Activated CD4-positive, alpha-beta T cell treated with anti-CD3 and anti-CD28 coated beads, Interleukin-2, amount 50 U/mL, for 24 hours (primary cell): ENCODE measurements at regions not wholly inside any gene's neighbourhood (a gene's known extent, or its start where the extent isn't known, plus 50 kb on each side); places are given as distances from the start of the nearest gene placed in this dataset.
"Not testable (repeated sequence)": the region's sequence is repeated elsewhere in the genome, so short reads cannot be mapped to it uniquely, and the experiment has no call there.

ENCODE experiments used
- DNase-seq, 2 donors: peaks; one replicate each; pipeline ENCODE4 v3.0.0-alpha.2; 2020; ENCODE audit warnings: low read depth in 1 of 2, low spot score in 1 of 2

DNA sequence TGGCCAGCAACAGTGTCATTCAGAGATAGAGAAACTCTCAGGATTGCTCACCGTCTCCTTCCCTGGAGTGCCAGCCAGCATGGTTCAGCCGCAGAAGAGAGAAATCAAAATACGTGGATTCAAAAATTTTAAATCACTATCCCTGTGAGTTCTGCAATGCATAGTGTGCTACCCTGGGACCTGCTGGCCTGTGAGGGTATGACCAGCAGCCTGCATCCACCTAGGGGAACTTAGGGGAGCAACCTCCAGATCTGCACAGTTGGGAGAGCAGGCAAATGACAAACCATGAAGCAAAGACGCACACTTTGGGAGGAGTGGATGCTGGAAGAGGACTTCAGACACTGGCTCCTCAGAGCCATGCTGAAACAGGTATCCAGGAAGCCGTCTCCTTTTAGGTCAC is 639.3 kb downstream of the TNS3 start:
- DNase-seq: no peak

DNA sequence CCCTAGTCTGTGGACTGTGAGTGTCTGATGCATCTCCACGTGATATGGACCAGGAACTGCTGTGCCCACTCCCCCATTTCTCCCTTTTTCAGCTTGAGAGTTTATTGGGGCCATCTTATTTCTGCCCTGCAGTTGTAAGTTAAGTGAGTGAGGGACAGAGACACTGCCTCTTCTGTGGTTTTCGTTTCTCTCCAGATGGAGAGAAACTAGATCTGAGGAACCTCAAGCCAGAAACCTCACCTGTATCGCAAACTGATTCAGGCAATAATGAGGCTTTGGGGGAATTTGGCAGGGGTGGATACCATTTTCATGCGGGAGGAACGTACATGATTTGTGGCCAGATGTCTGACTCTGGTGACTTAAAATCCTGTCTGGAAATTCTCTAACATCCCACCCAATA is 641.7 kb downstream of the TNS3 start:
- no peak for DNase-seq

DNA sequence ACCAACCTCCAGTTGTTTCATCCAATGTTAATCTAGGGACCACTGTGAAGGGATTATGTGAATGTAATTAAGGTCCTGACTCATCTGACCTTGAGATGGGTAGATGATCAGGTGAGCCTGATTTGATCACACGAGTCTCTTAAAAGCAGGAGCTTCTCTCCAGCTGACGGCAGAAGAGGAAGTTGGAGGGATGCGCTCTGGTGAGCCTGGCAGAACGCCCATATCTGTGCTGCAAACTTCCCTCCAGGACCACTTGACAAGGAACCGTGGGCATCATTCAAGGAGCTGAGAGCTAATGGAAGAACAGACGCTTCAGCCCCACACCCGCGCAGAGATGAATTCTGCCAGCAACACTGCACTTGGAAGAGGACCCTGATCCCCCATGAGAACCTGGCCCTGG is 642.4 kb downstream of the TNS3 start:
- DNase-seq: no peak

DNA sequence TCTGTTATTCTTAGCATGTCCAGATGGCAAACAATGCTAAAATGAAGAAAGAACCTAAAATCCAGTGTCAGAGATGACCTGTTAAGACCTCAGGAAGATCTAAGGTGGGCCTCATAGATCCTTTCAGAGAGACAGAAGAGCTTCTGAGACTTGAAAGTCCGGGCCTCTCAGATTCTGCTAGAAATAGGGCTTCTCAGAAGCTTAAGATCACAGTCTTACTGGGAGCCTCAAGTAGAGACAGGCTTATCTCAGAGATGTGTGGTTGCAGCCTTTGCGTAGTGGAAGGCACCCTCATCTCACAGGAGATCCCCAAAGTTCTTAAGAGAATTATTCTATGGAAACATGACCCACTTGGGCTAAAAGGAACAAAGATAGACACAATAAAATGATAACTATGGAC is 642.8 kb downstream of the TNS3 start:
- DNase-seq: no peak

DNA sequence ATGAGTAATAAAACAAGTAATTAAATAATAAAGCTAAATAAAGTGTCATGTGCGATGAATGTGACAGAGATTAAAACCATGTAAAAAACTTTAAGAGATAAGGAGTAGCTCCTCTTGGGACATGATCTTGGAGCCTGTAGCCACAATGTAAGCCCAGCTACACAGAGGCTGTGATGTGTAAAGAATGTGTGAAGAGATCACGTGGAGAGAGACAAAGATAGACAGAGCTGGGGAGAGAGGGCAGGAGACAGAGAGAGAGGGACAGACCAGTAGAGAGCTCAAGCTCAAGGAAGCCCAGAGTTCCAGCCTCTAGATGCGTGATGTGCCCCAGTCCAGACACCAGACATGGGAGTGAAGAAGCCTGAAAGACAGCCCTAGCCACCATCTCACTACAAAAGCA is 644.1 kb downstream of the TNS3 start:
- no peak for DNase-seq

DNA sequence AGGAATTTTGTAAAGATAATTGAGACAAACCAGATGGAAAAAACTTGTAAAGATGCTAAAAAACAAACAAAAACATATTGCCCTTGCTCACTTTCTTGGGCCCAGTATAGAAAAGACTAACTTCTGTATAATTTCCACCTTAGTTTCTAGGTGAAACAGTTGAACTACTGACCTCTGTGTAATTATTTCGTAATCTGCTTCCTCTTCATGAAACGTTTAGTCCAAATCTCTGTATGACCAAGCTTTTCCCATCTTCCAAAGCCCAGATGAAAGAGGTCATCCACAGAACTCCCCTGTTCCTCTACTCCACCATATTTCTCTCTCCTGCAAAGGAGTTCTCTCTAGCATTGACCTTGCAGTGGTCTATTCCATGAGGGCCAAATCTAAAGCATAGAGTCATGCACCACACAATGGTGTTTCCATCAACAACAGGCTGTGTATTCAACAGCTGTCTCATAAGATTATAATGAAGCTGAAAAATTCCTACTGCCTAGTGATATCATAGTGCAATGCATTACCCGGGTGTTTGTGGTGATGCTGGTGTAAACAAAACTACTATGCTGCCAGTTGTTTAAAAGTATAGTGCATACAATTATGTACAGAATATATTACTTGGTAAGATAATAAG is 647.6 kb downstream of the TNS3 start:
- DNase-seq: no peak

DNA sequence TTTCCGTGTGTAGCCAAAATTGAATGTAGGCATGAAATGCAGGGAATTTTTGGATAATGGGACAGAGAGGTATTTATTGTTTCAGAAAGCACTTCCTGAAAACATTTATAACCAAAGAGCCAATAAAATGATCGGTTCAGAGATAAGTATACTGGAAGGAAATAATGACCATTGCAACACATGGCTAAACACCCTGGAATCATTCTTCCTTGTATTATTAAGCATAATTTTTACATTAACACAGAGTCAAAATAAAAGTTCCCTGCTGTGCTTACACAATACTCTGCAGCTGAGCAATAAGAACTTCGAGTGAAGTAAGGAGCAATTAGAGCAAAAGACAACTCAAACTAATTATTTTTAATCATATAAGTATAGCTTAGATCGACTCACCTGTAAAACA is 648.3 kb downstream of the TNS3 start:
- DNase-seq: no peak

DNA sequence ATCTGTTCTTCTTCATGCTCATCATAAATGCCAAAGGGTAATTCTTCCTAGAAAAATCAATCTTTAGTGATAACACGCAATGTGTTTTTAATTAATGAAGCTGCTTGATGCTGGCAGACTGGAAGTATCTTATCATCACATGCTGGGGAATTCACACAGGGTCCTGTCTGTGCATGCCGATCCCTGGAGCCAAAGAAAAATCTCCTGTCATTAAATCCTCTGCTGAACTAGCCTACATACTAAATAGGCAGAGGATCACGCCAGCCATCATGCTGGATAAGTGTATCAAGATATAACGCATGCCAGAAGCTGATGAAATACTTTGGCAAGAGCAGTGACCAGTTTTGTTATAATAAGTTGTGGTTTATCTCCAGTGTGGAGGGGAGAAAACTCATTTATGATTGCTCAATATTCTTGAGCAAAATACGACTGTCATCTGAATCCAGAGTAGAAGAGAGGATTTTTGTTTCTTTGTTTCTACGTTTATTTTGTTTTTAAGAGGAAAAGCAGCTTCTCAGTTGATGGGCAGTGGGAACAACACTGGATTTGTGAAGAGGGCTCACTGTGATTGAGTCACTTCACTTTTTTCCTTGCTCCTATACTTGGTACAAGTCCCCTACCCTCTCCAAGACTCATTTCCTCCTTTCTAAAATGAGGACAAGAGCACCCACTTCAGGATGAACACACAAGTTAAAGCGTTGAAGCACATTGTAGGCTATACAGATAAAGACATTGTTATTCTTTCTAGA is 649.1 kb downstream of the TNS3 start:
- no peak for DNase-seq

DNA sequence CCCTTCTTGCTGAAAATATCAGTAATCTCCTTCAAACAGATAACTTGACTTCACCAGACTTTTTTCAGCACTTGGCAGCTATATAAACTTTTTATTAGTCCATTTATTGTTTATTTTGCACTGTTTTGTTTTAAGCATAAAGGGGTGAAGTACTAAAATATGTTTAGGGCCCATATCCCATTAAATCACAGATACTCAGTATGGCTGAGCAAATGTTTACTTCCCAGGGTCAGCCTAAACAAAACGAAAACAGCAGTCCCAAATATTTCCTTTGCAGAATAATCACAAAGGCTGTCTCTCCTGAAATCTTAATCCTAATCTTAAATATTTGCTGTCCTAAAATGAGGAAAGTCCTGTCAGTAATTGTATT is 649.6 kb downstream of the TNS3 start:
- no peak for DNase-seq

DNA sequence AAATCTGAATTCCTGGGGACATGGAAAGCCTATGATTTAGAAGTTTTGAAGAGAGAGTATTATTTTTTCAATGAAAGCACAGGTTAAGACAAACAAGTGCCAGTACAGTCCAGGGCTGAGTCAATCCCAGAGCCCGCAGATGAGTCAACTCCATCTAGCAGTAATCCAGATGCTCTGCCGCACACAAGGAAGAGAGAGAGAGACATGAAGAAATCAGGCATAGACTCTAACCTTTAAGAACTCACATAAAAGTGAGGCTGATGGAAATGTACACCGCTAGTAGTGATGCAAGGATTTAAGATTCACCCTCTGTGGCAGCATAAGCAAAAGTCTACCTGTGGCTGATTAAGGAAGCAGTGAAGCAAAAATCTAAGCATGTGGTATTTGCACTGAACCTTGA is 651.5 kb downstream of the TNS3 start:
- DNase-seq: no peak

DNA sequence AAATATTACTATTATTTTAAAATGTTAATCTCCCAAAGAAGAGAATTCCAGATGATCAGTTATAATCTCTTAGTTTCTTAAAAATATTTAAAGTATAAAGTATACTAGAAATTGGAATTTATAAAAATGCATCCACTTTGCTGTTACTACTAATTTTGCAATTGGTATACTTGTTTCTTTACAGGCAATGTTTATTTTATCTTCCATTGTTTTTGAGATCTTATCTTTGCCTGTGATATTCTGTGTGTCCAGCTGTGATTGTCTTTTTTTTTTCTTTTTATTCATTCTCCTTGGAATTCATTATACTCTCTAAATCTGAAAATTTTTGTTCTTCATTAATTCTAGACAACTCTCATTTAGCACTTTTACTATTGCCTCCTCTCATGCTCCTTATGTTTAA is 652.6 kb downstream of the TNS3 start:
- no peak for DNase-seq

DNA sequence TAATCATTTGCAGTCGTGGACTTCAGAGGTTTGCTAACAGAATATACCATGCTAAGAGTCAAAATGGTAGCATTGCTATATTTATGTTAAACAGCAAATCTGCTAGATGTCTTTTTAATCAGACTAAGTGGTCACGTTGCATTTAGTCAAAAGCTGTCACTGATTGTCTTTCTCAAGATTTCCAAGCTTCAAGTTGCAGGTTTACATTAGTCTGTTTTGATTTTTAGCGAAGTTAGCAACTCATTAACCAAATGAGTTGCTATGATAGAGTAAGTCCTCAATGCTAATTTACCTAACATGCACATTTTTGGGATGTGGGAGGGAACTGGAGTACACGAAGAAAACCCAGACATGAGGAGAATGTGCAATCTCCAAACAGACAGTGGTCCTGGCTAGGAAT is 653.2 kb downstream of the TNS3 start:
- no peak for DNase-seq

DNA sequence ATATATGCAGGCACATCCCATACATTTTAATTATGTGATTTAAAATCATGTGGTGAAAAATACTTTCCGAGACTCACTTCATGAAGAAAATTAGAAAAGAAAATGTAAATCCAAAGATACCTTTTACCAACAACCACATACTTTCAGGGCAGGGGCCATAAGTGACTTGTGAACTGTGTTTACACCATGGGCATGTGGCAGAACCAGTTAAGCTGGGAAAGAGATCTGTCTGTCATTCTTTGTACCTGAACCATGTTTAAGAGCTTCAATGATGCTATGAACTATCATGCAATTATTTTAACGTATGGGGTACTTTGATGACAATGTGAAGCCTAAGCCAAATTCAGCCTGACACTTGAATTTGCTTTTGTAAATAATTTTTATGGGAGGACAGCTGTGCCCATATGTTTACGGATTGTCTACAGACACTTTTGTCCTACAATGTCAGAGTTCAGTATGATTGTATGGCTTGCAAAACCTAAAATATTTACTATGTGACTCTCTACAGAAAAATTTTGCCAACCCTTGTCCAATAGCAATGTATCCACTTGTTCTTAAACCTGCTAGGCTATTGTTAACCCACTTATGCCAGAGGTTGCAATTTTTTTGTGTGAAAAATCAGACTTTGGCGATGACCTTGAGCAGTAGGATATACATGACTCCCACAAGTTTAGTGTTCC is 654.6 kb downstream of the TNS3 start:
- no peak for DNase-seq

DNA sequence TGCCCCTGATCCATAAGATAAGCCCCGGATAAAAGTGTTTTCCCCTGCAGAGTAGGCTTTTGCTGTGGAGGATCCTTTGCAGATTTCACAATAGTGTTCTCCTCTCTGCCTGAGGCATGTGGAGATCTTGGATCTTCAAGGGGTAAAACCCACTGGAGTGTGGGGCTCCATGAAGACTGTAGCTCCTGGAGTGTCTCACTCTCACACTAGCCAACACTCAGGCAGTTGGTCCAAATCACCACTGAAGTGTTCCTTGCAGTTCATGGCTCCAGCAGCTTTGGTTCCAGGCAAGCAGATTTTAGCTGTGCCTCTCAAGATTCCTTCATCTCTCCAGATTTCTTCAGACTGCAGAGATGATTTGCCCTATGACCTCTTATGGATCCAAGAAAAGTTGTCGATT is 665.3 kb downstream of the TNS3 start:
- no peak for DNase-seq

DNA sequence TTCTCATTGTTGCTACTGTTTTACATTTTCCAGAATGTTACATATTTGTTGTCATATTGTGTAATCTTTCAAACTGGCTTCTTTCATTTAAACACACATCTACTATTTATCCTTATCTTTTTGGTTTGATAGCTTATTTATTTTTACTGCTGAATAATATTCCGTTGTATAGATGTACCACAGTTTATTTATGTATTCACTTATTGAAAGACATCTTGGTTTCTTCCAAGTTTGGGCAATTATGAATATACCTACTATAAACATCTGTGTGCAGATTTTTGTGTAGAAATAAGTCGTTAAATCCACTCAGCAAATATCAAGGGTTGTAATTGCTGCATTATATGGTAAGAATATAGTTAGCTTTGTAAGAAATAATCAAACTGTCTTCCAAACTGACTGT is 669.2 kb downstream of the TNS3 start:
- no peak for DNase-seq

DNA sequence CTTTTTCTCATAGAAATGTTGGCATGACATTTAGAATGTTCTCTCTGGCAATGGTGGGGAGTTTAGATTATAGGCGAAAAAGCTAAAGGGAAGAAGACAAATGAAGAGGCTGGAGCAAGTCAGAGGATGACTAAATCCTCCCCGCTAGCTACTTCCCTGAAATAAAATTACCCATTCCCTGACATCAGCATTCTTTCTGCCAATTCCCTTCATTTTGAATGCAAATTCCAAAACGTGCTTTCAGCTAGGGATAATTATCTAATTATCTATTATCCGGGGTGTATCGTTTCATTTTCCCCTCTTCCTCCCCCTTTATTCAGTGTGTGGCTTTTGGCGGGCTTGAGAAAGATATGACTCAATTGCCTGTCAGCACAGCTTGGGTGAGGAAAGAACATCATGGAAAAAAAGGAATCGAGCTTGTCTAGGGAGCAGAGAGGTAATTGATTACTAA is 672.3 kb downstream of the TNS3 start:
- no peak for DNase-seq

DNA sequence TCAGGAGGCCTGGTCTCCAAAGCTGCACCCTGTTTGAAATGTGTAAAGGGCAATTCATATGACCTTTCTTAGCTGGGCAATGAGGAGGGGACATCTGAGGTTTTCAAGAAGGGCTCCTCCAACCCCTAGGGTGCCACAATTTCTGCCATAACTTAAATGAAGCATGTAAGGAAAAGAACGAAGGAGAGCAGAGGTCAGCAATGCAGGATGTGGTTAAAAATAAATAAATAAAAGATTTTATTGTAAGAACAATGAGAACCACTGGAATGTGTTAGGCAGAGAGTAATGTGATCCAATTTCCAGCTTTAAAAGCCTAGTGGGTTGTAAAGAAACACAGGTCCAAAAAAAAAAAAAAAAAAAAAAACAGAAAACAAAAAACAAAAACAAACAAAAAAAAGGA is 673.1 kb downstream of the TNS3 start:
- DNase-seq: no peak

DNA sequence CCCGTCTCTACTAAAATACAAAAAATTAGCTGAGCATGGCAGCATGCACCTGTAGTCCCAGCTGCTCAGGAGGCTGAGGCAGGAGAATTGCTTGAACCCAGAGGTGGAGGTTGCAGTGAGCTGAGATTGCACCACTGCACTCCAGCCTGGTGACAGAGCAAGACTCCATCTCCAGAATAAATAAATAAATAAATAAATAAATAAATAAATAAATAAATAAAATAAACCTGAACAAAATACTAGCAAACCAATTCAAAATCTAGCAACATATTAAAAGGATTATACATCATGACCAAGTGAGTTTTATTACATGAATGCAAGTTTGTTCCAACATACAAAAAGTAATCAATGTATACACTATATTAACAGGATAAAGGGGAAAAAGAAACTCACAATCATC is 677.4 kb downstream of the TNS3 start:
- DNase-seq: not testable (repeated sequence)

DNA sequence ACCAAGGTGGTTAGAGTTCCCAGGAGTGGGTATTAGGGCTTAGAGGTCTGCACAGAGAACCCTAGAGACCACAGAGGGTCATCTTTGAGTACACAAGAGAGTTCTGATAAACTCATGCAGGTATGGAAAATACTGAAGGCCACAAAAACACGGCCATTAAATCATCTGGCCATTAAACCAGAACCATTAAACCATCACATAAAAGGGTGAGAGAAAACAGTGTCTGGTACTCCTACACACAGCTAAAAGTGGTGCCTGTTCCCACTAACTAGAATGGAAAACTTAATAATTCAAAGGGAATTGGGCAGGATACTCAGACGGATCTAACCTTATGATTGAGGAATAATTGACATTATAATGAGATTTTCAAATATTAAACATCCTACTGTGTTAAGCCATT is 679.4 kb downstream of the TNS3 start:
- no peak for DNase-seq

DNA sequence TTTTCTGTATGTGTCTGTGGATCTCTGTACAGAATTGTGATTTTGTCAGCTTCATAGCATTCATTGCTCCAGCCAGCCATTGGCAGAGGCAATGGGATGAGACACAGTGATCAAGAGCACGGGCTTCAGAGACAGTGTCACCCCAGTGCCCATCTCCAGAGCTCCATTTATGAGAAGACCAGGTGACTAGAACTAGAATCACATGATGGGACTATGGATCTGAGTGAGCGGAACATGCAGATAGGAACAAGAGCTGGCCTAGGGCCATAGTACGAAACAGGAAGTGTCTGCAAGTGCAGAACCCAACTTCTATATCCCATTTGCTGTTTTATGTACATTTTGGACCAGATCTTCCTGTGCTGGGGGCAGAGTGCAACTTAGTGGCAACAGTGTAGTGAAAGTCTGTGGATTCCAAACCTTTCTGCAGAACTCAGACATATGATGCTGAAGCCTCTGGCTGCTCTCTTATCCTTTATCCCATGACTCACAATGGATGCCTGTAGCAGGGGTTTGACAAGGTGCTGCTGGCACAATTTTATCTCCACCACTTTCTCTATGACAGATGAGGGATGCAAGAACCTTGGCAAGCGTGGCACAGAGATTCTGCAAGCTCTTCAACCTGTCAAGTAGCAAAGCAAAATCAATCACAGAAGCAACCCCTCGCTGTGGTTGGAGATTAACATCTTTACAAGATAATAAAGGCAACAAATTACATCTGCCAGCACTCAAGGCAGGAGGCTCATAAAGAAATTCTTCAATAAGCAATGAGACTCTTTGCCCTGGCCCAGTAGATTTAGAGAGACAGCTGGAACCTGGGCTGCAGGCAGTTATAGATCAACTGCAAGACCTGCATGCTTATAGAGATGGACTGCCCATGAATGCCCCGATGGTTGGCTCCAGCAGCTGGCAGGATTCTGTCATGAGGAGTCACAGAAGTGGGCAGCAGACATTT is 681.3 kb downstream of the TNS3 start:
- no peak for DNase-seq

DNA sequence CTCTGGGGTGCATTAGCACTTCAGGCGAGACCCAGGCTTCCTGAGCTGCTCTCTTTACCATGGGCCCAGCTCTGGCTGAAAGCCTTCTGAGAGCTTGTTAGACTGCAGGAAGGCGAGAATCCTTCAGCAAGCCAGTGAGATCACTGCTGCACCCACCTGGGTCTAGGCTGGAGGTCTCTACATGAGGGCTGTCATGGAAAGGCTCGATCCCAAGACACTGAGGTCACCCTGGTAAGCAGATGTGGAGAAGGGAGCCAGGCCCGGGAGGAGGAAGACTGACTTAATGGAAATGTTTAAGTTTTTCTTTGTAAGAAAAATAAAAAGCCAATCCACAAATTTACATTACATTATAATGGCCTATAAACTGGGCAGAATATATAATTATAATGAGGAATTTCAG is 684.5 kb downstream of the TNS3 start:
- DNase-seq: no peak
